ENCODE measurements at regions not wholly inside any gene's neighbourhood (a gene's known extent, or its start where the extent isn't known, plus 50 kb on each side); places are given as distances from the start of the nearest gene placed in this dataset.

DNA sequence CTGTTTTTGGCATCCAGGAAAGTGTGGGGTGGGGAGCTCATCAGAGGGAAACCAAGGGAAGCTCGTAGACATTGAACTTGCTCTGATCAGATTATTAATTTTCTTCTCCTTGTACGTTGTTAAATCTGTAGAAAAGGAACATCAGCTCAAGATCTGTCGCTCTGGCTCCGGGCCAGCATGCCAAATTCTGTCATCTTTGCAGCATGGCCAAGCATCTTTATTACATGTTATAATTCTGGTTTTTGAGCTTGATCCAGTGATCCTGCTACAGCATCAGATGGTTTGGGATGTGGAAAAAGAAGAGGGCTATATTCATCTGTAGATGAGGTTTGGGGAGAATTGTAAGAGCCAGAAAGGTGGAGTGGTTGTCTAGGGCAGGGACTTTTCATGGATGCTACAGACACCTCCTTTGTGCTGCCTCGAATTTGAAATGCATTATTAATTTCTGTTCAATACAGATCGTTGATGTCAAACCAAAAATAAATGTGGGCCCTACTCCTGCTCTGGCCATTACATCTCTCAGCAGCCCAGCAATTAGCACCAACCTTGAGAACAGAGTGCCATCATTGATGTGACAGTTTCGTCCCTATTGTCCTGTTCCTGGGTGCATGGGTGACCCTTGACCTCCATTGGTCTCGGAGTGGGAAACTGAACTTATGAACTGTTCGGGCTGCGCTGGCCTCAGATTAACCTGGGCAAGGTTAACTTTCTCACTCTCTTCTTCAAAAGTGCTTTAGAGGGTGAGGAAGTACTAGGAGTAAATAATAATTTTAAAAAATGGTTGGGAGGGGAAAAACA is 250.8 kb downstream of the SOX4 start:
- Mint-ChIP-seq H3K9me3 (no peaks in the 10 kb centered on the region), H3K4me3 (no peak overlapping the region), H3K36me3 (ENCODE audit: insufficient read depth in 1 of 3, low read depth in 3 of 3) (peaks cover 15 to 21% (median 20%) of the 10 kb centered on the region in 3 experiments; a peak in 6 of 7 replicates), H3K4me1 (peaks cover 61% of the 10 kb centered on the region in 2 experiments), H3K27me3 (ENCODE audit: low read depth) (no peaks in the 10 kb centered on the region), H3K27ac (peak overlapping the region in 2 of 3 experiments; percentile 71 to 88; a peak in 5 of 7 replicates)
- Histone ChIP-seq H2AFZ (ENCODE audit: low read length) (no peak overlapping the region), H3K23me2 (ENCODE audit: insufficient read length, low read depth, low read length, poor library complexity, severe bottlenecking) (no peaks in the 10 kb centered on the region), H4K91ac (ENCODE audit: insufficient read length, low read depth, low read length) (no peak overlapping the region), H3K56ac (ENCODE audit: insufficient read length, low read depth, low read length) (no peak overlapping the region), H4K5ac (ENCODE audit: insufficient read length, low read depth, low read length) (no peak overlapping the region), H4K8ac (replicated peaks; ENCODE audit: insufficient read length, low read depth, low read length) (no peak overlapping the region), H3K79me1 (ENCODE audit: insufficient read depth, low read depth, low read length, poor library complexity, severe bottlenecking) (peaks cover 4% of the 10 kb centered on the region), H3K4me2 (ENCODE audit: insufficient read depth, insufficient read length, low read length) (no peak overlapping the region), H3K27me3 (ENCODE audit: insufficient read depth, low read length) (no peaks in the 10 kb centered on the region; the same call in 1 of the 2 replicates), H2AK5ac (ENCODE audit: insufficient read length, low read length) (no peak overlapping the region), H3K4me1 (ENCODE audit: insufficient read depth, low read length) (peaks cover 6% of the 10 kb centered on the region; the same call in 1 of the 2 replicates), H2BK20ac (ENCODE audit: low read depth, low read length, poor library complexity, severe bottlenecking) (no peak overlapping the region), H3K9ac (ENCODE audit: extremely low read depth, insufficient read length, low read length) (no peak overlapping the region), H2BK5ac (ENCODE audit: insufficient read length, low read length) (no peak overlapping the region), H3T11ph (ENCODE audit: low read length) (no peak overlapping the region), H3K27ac (ENCODE audit: insufficient read length, low read depth, low read length) (no peak overlapping the region), H3K4ac (ENCODE audit: low read depth, low read length) (no peak overlapping the region), H2BK15ac (ENCODE audit: low read depth, low read length) (no peak overlapping the region), H3K14ac (ENCODE audit: insufficient read depth, low read length) (no peak overlapping the region), H2BK12ac (ENCODE audit: insufficient read length, low read depth, low read length) (no peak overlapping the region), H4K20me1 (ENCODE audit: control insufficient read depth, insufficient read depth, insufficient read length) (no peaks in the 10 kb centered on the region), H2BK120ac (ENCODE audit: low read depth, low read length, poor library complexity, severe bottlenecking) (no peak overlapping the region), H3K23ac (ENCODE audit: insufficient read length, low read depth, low read length) (no peak overlapping the region), H3K79me2 (ENCODE audit: insufficient read depth, low read length) (peaks cover 9% of the 10 kb centered on the region), H3K18ac (ENCODE audit: insufficient read length, low read depth, low read length) (no peak overlapping the region), H3K9me3 (ENCODE audit: control insufficient read depth, low read depth, low read length) (no peaks in the 10 kb centered on the region)
- no CpG with 5 or more reads among the region's 10 CpGs for WGBS (ENCODE audit: extremely low coverage, insufficient read length, low lambda C conversion rate)
- TF ChIP-seq, protein P1, sequence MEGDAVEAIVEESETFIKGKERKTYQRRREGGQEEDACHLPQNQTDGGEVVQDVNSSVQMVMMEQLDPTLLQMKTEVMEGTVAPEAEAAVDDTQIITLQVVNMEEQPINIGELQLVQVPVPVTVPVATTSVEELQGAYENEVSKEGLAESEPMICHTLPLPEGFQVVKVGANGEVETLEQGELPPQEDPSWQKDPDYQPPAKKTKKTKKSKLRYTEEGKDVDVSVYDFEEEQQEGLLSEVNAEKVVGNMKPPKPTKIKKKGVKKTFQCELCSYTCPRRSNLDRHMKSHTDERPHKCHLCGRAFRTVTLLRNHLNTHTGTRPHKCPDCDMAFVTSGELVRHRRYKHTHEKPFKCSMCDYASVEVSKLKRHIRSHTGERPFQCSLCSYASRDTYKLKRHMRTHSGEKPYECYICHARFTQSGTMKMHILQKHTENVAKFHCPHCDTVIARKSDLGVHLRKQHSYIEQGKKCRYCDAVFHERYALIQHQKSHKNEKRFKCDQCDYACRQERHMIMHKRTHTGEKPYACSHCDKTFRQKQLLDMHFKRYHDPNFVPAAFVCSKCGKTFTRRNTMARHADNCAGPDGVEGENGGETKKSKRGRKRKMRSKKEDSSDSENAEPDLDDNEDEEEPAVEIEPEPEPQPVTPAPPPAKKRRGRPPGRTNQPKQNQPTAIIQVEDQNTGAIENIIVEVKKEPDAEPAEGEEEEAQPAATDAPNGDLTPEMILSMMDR (conservative IDR thresholded peaks at IDR 0.05) = no peak
- DNase-seq = no peak
